ENCODE measurements at regions not wholly inside any gene's neighbourhood (a gene's known extent, or its start where the extent isn't known, plus 50 kb on each side); places are given as distances from the start of the nearest gene placed in this dataset.

DNA sequence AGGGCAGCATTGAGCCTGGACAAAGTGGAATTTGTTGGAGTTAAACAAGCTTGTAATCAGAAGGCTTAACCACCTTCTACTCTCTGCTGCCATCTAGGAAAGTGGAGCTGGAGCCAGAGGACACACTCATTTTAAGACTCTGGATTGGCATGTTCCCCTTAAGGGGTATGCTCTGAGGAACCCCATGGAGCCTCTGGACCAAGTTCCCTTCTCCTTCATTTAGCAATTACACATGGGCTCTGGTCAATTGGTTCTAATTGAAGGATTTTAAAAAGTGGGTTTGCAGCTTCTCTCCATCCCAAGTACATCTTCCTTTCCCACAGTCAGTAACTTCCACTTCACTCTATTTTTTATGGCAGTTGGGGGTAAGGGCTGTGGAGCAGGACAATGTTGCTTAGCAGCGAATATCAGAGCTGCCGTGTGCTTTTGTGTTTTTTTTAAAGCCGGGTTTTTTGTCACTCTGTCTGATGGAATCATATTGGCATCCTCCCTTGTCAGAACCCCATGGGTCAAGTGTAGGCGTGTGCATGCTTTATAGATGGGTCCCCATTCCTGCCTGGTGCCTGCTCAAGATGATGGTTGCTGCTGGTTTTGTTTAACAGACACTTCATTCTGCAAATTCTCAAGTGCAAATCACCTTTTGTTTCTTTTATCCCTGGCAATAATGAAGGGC is 330.7 kb upstream of the ADAMTSL1 start:
- no peak for DNase-seq (ENCODE audit: low read depth)
- no peak overlapping the region for H3K4me3 ChIP-seq (ENCODE audit: low read depth, low read length)
- in situ Hi-C loops (cut with HindIII; ENCODE audit: low sequenced_read_pairs) = no loop called here
- TF ChIP-seq, protein P1, sequence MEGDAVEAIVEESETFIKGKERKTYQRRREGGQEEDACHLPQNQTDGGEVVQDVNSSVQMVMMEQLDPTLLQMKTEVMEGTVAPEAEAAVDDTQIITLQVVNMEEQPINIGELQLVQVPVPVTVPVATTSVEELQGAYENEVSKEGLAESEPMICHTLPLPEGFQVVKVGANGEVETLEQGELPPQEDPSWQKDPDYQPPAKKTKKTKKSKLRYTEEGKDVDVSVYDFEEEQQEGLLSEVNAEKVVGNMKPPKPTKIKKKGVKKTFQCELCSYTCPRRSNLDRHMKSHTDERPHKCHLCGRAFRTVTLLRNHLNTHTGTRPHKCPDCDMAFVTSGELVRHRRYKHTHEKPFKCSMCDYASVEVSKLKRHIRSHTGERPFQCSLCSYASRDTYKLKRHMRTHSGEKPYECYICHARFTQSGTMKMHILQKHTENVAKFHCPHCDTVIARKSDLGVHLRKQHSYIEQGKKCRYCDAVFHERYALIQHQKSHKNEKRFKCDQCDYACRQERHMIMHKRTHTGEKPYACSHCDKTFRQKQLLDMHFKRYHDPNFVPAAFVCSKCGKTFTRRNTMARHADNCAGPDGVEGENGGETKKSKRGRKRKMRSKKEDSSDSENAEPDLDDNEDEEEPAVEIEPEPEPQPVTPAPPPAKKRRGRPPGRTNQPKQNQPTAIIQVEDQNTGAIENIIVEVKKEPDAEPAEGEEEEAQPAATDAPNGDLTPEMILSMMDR (IDR thresholded peaks at IDR 0.05; ENCODE audit: low read depth, low read length, missing control alignments) = peak; percentile 40

- H3K4me3 ChIP-seq (ENCODE audit: low read depth, low read length) = no peak overlapping the region
- TF ChIP-seq, protein P1 (IDR thresholded peaks at IDR 0.05; ENCODE audit: low read depth, low read length, missing control alignments) = no peak
- in situ Hi-C loops (cut with HindIII; ENCODE audit: low sequenced_read_pairs) = no loop called here
- DNase-seq (ENCODE audit: low read depth) = no peak
Measured at GRCh38 chr9:18146329-18146728, 327.6 kb upstream of the ADAMTSL1 start.

DNA sequence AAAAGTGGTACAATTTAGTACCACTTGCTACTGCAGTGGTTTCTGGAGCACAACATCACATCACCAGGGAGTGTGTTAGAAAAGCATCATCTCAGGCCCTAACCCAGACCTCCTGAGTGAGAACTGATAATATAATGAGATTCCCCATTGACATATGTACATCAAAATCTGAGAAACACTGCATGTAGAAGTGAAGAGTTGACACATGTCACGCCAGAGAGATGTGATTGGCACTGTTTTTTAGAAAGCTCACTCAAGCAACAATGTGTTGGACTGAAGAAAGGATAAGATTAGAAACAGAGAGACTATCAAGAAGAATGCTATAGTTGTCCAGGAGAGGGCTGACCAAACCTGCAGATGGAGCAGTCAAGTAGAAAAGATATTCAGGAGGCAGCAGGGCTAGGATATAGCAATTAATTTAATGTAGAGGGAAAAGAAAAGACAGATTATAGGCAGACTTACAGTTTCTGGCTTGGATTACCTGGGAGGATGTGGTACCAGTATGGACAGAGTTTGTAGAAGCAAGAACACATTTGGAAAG is 324.4 kb upstream of the ADAMTSL1 start:
- H3K4me3 ChIP-seq (ENCODE audit: low read depth, low read length) = no peak overlapping the region
- DNase-seq (ENCODE audit: low read depth) = no peak
- in situ Hi-C loops (cut with HindIII; ENCODE audit: low sequenced_read_pairs) = no loop called here
- TF ChIP-seq, protein P1 (IDR thresholded peaks at IDR 0.05; ENCODE audit: low read depth, low read length, missing control alignments) = no peak

GRCh38 chr9:18154661-18155060 is 319.3 kb upstream of the ADAMTSL1 start:
- no peak overlapping the region for H3K4me3 ChIP-seq (ENCODE audit: low read depth, low read length)
- DNase-seq (ENCODE audit: low read depth) = no peak
- TF ChIP-seq, protein P1 (IDR thresholded peaks at IDR 0.05; ENCODE audit: low read depth, low read length, missing control alignments) = no peak
- in situ Hi-C loops (cut with HindIII; ENCODE audit: low sequenced_read_pairs) = no loop called here

DNA sequence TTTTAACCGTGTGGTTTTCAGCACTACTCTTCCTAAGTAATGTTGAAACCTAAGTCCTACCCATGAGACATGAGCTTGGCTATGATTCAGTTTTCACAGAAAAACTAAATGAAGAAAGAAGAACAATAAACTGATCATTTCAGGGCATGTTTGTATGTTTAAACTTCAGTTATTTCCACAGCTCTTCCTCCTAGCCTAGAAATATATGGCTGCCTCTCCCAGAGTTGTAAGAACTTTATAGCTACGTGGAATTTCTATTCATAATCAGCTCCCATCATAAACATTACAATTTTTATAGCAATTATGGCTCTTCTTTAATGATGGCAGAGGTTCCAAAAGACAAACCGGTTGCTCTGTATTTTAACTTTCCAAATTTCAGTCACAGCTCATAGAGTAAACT is 314.7 kb upstream of the ADAMTSL1 start:
- DNase-seq (ENCODE audit: low read depth) = no peak
- TF ChIP-seq, protein P1 (IDR thresholded peaks at IDR 0.05; ENCODE audit: low read depth, low read length, missing control alignments) = no peak
- in situ Hi-C loops (cut with HindIII; ENCODE audit: low sequenced_read_pairs) = no loop called here

DNA sequence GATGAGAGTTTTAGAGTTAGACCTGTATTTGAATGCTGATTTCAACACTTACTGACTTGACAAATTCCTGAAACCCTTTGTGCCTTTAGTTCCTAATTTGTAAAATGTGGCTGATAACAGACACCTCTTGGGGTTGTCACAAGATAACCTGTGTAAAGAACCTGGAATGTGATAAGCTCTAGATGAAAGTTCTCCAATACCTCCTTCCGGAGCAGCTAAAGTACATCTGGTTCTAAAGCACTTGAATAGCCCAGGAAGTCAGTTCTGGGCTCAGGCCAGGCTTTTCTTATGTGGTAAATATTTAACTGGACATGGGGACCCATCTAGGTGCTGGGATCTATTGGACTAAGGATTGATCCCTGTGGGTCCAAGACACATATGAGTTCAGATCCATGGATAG is 310.8 kb upstream of the ADAMTSL1 start:
- H3K4me3 ChIP-seq (ENCODE audit: low read depth, low read length) = no peak overlapping the region
- DNase-seq (ENCODE audit: low read depth) = no peak
- in situ Hi-C loops (cut with HindIII; ENCODE audit: low sequenced_read_pairs) = no loop called here
- TF ChIP-seq, protein P1 (IDR thresholded peaks at IDR 0.05; ENCODE audit: low read depth, low read length, missing control alignments) = no peak

More for the DNA sequence above, 314.7 kb upstream of the ADAMTSL1 start:
- no peak overlapping the region for H3K4me3 ChIP-seq (ENCODE audit: low read depth, low read length)
